HuH-7 (cell line): ENCODE measurements at regions not wholly inside any gene's neighbourhood (a gene's known extent, or its start where the extent isn't known, plus 50 kb on each side); places are given as distances from the start of the nearest gene placed in this dataset.

Experiments used
- DNase-seq: peaks from one replicate; pipeline ENCODE4 v3.0.0; 2011; ENCODE audit warnings: low spot score

- DNase-seq: no peak
These were observed 189.4 kb upstream of the CD96 start for GRCh38 chr3:111352585-111352984.

GRCh38 chr3:111359261-111360030 lies 182.6 kb upstream of the CD96 start:
- DNase-seq: no peak

- no peak for DNase-seq
These were observed 179.5 kb upstream of the CD96 start for GRCh38 chr3:111362381-111363009.

- DNase-seq: no peak
These were observed 175.5 kb upstream of the CD96 start for GRCh38 chr3:111366515-111366914.

GRCh38 chr3:111368056-111368455 lies 173.9 kb upstream of the CD96 start:
- no peak for DNase-seq

- no peak for DNase-seq
These were observed 172.0 kb upstream of the CD96 start for GRCh38 chr3:111369958-111370357.

GRCh38 chr3:111373239-111373638 lies 168.8 kb upstream of the CD96 start:
- no peak for DNase-seq

GRCh38 chr3:111373861-111374260 lies 168.1 kb upstream of the CD96 start:
- no peak for DNase-seq

- no peak for DNase-seq
These were observed 156.0 kb upstream of the CD96 start for GRCh38 chr3:111385971-111386495.

- no peak for DNase-seq
These were observed 149.1 kb upstream of the CD96 start for GRCh38 chr3:111392894-111393398.

GRCh38 chr3:111412656-111413055 lies 129.3 kb upstream of the CD96 start:
- no peak for DNase-seq

- DNase-seq: no peak
These were observed 127.5 kb upstream of the CD96 start for GRCh38 chr3:111414531-111414930.

GRCh38 chr3:111415018-111415417 lies 127.0 kb upstream of the CD96 start:
- no peak for DNase-seq

GRCh38 chr3:111418391-111418790 lies 123.6 kb upstream of the CD96 start:
- no peak for DNase-seq

GRCh38 chr3:111428301-111428700 lies 113.7 kb upstream of the CD96 start:
- DNase-seq: no peak

- DNase-seq: no peak
These were observed 106.9 kb upstream of the CD96 start for GRCh38 chr3:111434941-111435622.

- DNase-seq: no peak
These were observed 103.7 kb upstream of the CD96 start for GRCh38 chr3:111438283-111438682.

GRCh38 chr3:111454551-111454950 lies 87.4 kb upstream of the CD96 start:
- no peak for DNase-seq

GRCh38 chr3:111465081-111465670 lies 76.8 kb upstream of the CD96 start:
- DNase-seq: no peak

GRCh38 chr3:111470032-111470431 lies 72.0 kb upstream of the CD96 start:
- no peak for DNase-seq

- no peak for DNase-seq
These were observed 70.2 kb upstream of the CD96 start for GRCh38 chr3:111471831-111472230.

GRCh38 chr3:111472556-111472955 lies 69.4 kb upstream of the CD96 start:
- no peak for DNase-seq
